Activated CD4-positive, CD25-positive, alpha-beta regulatory T cell treated with anti-CD3 and anti-CD28 coated beads, Interleukin-2, amount 50 U/mL, for 24 hours (primary cell): ENCODE measurements at regions not wholly inside any gene's neighbourhood (a gene's known extent, or its start where the extent isn't known, plus 50 kb on each side); places are given as distances from the start of the nearest gene placed in this dataset.

ENCODE experiments used
- ATAC-seq, 2 donors: fragments of 150-1000 bp; cut with Tn5 transposase; one replicate each; pipeline ENCODE4 v1.10.0; 2021; ENCODE audit warnings: mild to moderate bottlenecking in 1 of 2, moderate library complexity in 1 of 2

GRCh38 chr6:105484238-105485161 is 81.6 kb upstream of the PREP start:
- peak; percentile 63 to 75 for ATAC-seq

- ATAC-seq, result peak in 1 of 2 donors; percentile 36
Observed at GRCh38 chr6:105483492-105483891, 80.6 kb upstream of the PREP start.

- ATAC-seq, result no peak
Observed at GRCh38 chr6:105482921-105483320, 80.0 kb upstream of the PREP start.

GRCh38 chr6:105482227-105482844 is 79.5 kb upstream of the PREP start:
- ATAC-seq, result no peak

- no peak for ATAC-seq
Observed at GRCh38 chr6:105476978-105477377, 74.1 kb upstream of the PREP start.

- no peak for ATAC-seq
Observed at GRCh38 chr6:105474234-105474633, 71.4 kb upstream of the PREP start.

- ATAC-seq, result no peak
Observed at GRCh38 chr6:105469946-105470345, 67.1 kb upstream of the PREP start.

GRCh38 chr6:105468850-105469249 is 66.0 kb upstream of the PREP start:
- no peak for ATAC-seq

- no peak for ATAC-seq
Observed at GRCh38 chr6:105460860-105461259, 58.0 kb upstream of the PREP start.

GRCh38 chr6:105459864-105460263 is 57.0 kb upstream of the PREP start:
- no peak for ATAC-seq

- ATAC-seq, result peak; percentile 85 to 86
Observed at GRCh38 chr6:105459049-105459448, 56.2 kb upstream of the PREP start.

GRCh38 chr6:105458551-105458950 is 55.7 kb upstream of the PREP start:
- ATAC-seq, result peak; percentile 36 to 57

- ATAC-seq, result no peak
Observed at GRCh38 chr6:105458084-105458483, 55.2 kb upstream of the PREP start.

- no peak for ATAC-seq
Observed at GRCh38 chr6:105453968-105454367, 51.1 kb upstream of the PREP start.

GRCh38 chr6:105452924-105453756 is 50.3 kb upstream of the PREP start:
- peak; percentile 82 to 85 for ATAC-seq
